Pons (tissue), 1 donor: ENCODE measurements at regions not wholly inside any gene's neighbourhood (a gene's known extent, or its start where the extent isn't known, plus 50 kb on each side); places are given as distances from the start of the nearest gene placed in this dataset.

Experiments used
- DNase-seq: peaks from one replicate; pipeline ENCODE4 v3.0.0-alpha.2; 2016; ENCODE audit warnings: low spot score

GRCh38 chr6:41429506-41430504 is 94.4 kb downstream of the NCR2 start:
- DNase-seq, result peak; percentile 61

- no peak for DNase-seq
These were observed 95.5 kb downstream of the NCR2 start for GRCh38 chr6:41430875-41431274.

- no peak for DNase-seq
These were observed 96.9 kb downstream of the NCR2 start for GRCh38 chr6:41432280-41432679.

- no peak for DNase-seq
These were observed 99.5 kb downstream of the NCR2 start for GRCh38 chr6:41434803-41435481.

DNA sequence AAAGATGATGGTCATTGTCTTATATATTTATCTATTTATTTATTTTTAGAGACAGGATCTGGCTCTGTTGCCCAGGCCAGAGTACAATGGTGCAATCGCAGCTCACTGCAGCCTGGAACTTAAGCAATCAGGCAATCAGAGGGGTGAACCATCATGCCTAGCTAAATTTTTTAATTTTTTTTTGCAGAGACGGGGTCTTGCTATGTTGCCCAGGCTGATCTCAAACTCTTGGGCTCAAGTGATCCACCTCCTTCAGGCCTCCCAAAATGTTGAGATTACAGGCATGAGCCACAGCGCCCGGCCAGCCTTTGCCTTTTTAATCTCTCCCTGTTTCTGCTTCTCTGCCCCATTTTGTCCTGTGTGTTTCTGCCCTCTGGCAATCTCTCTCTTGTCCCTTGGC is 102.2 kb downstream of the NCR2 start:
- DNase-seq, result no peak

DNA sequence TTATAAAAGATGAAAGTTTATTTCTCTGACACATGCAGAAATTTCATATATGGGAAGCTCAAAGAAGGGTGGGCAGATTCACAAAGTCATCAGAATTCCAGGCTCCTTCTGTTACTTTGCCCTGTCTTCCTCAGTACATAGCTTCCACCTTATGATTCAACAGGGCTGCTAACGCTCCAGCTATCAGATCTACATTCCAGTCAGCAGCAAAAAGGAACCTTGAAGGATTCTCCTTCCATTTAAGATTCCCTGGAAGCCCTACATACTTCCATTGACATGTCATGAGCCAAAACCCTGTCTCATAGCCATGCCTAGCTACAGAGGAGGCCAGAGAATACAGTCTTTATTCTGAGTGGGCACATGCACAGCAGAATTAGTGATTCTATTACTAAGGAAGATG is 103.3 kb downstream of the NCR2 start:
- no peak for DNase-seq

- no peak for DNase-seq
These were observed 104.4 kb downstream of the NCR2 start for GRCh38 chr6:41439524-41440418.

- DNase-seq, result no peak
These were observed 105.2 kb upstream of the FOXP4 start for GRCh38 chr6:41440958-41441357.

DNA sequence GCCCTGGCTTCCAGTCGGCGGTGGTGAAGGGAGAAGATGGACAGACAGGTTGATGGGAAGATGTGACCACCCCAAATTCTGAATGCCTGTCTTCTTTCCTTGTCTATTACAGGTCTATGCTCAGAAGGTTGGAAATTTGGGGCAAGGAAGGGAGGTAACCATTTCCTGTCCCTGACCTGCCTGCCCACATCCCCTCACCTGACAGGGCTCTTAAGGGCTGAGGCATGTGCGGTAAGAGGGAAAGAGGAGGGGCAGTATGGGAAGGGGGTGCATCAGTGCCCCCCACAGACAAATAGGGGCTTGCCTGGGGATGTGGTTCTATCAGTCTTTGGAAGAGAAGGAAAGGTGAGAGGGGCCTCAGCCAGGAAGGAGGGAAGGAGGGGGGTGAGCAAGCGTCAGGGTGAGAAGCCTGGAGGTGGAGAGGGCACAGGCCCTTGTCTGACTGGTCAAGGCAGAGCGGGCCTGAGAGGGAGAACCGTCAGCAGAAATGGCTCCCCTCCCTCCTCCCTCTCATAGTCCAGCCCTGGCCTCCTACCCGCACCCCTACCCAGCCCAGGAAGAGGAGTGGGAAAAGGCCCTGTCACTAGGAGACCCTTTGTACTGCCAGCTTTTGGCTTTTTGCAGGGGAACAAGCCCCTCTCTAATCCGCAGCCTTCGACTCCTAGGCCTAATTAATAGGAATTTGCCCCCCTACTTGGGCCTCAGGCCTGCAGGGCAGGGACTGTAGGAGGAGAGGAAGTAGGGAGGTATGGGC is 104.4 kb upstream of the FOXP4 start:
- DNase-seq, result no peak

DNA sequence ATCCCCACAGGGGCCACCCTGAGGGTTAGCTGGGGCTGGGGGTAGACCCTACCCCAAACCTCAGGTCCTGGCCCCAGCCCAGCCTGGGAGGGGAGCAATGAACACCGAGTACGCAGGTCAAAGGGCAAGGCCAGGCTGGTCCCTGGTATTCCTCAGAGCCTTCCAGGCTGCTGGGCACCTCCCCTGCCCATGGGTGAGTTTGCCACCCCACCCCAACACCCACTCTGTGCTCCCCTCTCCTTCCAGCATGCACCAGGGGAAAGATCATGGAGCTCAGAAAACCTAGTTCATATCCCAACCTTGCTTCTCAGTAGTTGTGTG is 103.9 kb upstream of the FOXP4 start:
- DNase-seq, result no peak

DNA sequence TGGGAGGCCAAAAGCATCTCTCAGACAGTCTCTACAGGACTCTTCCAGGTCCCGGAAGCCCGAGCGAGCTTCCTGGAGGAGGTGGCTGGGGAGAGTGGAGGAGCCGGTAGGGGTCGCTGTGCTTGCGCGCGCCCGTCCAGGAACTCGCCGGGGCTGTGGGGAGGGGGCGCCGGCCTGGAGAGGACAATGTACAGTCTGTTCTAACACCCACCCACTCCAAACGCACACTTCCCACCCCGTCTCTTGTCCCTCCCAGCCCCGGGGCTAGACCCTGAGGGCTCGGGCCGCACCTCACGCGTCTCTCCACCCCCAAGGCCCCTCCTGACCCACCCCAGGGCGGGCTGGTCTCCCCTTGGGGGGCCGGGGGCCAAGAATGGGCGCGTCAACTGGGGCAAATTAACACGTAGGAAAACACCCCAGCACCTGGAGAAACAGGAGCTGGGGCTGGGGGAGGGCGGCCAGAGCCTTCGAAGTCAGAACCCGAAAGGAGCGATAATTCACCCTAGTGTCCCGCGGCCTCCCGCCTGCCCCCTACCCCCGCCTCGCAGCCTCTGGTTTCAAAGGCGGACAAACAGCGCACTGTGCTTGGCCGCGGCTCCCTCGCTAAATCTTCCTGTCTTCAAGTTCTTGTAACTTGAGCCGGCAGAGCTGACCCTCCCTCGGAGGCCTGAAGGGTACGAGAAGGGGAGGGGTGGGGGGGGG is 103.2 kb upstream of the FOXP4 start:
- DNase-seq, result no peak

- no peak for DNase-seq
These were observed 102.3 kb upstream of the FOXP4 start for GRCh38 chr6:41443616-41444525.

DNA sequence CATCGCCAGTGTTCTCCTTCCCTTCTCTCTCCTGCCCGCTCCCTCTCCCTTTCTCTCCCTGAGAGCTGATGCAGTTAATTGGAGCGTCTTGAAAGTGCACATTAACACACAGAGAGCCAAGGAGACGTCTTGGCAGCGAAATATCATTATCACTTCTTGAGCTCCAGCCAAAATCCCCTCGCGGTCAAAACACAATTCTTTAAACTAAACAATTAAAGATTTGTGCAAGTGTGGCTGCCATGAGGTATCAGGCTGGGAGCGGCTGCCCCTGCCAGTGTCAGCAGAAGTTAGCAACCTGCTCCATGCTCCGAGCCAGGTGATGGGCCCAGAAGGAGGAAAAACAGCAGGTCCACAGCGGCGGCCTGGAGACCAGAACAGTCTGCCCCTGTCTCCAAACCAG is 100.9 kb upstream of the FOXP4 start:
- DNase-seq, result no peak

DNA sequence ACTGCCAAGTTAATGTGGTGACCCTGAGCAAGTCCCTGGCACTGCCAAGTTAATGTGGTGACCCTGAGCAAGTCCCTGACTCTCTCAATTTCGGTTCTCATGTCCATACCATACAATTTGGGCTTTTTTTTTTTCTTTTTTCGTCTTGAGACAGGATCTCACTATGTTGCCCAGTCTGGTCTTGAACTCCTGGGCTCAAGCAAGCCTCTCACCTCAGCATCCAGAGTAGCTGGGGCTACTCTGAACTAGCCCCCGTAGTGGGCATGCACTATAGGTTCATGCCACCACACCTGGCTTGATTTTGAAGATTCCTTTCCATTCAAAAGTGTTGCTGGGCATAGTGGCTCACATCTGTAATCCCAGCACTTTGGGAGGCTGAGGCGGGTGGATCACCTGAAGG is 100.0 kb upstream of the FOXP4 start:
- DNase-seq, result no peak

DNA sequence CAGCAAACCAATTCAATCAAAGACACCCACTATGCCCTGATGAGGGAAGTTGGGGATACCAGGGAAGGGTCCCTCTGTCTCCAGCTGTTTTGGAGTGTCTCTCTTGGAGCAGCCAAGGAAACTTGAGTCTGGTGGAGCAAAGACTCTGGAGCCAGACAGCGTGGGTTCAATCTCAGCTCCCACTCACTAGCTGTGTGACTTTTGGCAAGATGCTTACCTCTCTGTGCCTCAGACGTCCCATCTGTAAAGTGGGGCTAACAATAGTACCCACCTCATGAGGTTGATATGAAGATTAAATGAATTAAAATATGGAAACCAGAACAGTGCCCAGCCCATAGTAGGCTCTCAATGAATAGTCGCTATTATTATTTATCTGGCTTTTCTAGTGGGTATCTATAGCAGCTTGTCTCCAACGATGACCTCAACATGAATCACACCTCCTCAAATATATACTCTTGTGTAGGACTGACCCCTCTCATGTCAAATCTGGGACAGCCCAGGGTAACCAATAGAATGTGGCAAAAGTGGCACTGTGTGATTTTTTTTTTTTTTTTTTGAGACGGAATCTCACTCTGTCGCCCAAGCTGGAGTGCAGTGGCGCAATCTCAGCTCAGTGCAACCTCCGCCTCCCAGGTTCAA is 99.2 kb upstream of the FOXP4 start:
- no peak for DNase-seq

- DNase-seq, result no peak
These were observed 97.9 kb upstream of the FOXP4 start for GRCh38 chr6:41448256-41448655.

GRCh38 chr6:41449399-41450245 is 96.6 kb upstream of the FOXP4 start:
- no peak for DNase-seq

- no peak for DNase-seq
These were observed 95.6 kb upstream of the FOXP4 start for GRCh38 chr6:41450581-41450980.

DNA sequence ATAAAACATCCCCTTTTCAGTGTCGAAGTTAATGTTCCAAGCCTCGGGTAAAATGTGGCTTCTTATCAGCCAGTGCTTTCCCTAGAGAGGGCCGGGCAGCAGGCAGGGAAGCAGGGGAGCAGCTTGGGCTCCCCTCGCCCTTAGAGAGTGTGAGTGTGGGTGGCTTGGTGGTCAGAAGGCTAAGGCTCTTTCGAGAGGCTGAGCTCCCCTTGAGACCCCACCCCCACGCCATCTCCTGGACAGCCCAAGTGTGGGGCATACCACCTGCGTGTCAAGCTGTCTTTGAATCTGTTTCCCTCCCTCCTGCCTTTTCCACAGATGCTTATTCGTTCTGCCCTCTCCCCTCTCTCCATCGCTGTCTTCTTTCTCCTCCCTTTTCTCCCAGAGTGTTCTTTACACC is 95.1 kb upstream of the FOXP4 start:
- no peak for DNase-seq
